ENCODE measurements at regions not wholly inside any gene's neighbourhood (a gene's known extent, or its start where the extent isn't known, plus 50 kb on each side); places are given as distances from the start of the nearest gene placed in this dataset.
"Not testable (repeated sequence)": the region's sequence is repeated elsewhere in the genome, so short reads cannot be mapped to it uniquely, and the experiment has no call there.

DNA sequence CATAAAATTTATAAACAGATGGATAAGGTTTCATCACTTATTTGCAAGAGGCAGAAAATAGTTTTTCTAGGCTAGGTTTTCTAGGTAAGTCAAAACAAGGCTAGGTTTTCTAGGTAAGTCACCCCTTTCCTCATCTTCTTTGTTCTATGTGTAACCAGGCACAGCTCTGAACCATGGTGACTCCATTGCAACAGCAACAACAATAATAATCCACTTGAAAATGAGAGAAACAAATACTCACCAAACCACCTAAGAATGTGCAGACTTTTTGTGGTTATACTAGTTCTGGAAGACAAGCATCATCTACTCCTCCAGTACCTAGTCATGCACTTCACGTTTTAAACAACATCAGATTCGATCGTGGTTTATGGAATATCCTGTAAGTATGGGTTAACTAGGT is 237.4 kb upstream of the ACVR2A start:
- DNase-seq (ENCODE audit: low read depth): no peak

DNA sequence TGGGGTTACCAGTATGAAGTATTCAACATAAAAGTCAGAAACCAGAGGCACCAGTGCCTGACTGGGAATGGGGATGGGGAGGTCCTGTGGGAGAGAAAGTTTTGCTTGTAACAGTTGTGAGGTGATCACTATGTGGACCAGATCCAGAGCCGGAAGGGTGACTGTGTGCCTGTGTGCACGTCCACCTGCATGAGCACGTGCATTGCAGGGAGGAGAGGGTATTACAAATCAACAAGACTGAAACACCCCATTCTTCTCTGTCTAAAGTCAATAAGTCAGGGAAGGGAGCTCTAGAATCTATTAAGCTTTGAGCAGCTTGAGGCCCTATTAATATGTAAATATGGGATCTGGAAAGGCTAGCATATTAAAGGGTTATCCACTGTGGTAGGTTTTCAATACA is 241.0 kb upstream of the ACVR2A start:
- DNase-seq (ENCODE audit: low read depth): no peak

DNA sequence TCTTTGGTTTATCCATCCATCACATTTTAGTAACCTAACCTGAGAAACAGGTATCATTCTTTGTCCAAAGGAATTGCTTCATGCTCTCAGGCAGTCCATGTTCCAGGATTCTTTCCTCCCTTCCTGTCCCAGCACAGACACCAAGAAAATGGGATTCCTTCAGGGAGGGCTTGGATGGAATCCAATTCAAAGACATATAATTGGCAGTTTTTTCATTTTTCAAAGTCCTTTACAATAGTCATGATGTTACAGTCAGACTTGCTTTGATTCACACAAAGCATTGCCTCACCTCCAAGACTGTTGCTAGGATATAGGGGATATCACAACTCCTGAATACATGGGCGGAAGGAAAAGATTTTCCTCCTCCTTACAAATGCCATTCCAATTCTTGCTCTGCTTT is 241.4 kb upstream of the ACVR2A start:
- DNase-seq (ENCODE audit: low read depth): no peak

DNA sequence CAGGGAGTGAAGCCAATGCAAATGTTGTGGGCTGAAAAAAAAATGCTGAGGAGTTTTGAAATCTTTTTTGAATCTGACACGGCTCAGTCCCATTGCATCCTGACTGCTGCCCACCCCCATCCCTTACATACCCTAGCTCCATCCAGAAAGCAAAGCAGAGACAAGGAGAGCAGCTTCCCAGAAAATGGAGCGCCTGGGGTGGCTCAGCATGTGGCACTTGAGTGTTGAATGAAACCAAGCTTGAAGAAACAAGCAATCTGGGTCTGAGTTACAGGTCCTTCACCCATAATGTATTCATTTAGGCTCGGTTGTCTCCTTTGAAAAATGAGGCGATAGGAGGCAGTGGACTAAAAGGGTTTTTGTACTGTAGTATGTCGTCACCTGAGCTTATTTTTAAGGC is 244.2 kb upstream of the ACVR2A start:
- no peak for DNase-seq (ENCODE audit: low read depth)

DNA sequence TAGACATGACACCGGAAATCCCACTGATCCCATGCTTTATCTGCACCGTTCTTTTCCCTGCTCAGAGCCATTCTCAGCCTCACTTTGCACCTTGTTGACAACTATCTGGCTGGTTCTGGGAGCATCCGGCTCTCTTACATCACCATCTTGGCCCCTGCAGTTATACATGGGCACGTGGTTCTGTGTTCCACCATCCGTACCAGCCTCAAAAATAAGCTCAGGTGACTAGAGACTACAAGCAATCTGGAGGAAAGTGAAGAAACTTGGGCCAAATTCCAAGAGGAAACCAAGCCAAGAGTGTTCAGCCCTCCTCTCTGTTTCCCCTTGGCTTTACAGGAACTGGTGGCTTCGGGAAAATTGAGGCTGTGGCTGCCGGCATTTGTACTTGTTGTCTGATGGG is 244.6 kb upstream of the ACVR2A start:
- no peak for DNase-seq (ENCODE audit: low read depth)

DNA sequence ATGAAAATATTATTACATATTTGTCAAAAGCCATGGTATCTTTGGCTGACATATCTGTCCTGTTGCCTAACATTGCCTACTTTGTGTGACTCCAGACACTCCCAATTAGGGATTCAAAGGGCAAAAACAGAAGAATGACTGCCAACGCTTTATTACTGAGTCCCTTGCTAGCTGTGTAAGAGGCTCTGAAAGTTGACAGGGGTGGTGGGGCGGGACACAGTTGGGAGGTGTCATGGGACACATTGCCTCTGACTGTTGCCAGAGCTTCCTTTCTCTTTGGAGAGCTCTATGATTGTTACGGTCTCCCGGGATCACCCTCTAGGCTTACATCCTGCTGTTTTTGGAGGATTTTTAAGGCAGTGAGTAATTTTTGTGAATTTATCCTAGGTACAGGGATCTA is 249.6 kb upstream of the ACVR2A start:
- no peak for DNase-seq (ENCODE audit: low read depth)

DNA sequence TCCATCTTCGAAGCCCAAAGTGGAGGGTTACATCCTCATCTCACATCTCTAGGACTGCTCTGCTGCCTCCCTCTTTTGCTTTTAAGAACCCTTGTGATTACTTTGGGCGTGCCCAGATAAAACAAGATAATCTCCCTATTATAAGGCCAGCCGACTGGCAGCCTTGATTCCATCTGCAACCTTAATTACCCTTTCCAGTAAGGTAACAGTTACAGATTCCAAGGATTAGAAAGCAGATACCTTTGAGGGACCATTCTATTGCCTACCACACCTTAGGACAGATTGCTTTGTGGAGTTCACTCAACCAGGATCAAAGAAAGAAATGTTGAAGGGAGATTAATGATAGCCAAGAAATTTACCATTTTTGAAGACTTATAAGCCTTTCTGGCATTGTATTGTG is 250.8 kb upstream of the ACVR2A start:
- no peak for DNase-seq (ENCODE audit: low read depth)

DNA sequence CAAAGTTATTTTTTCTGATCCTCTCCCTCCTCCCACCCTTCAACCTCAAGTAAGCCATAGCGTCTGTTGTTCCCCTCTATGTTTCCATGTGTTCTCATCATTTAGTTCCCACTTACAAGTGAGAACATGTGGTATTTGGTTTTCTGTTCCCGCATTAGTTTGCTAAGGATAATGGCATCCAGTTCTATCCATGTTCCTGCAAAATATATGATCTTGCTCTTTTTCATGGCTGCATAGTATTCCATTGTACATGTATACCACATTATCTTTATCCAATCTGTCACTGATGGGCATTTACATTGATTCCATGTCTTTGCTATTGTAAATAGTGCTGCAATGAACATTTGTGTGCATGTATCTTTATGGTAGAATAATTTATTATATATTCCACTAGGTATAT is 252.0 kb upstream of the ACVR2A start:
- not testable (repeated sequence) for DNase-seq (ENCODE audit: low read depth)

DNA sequence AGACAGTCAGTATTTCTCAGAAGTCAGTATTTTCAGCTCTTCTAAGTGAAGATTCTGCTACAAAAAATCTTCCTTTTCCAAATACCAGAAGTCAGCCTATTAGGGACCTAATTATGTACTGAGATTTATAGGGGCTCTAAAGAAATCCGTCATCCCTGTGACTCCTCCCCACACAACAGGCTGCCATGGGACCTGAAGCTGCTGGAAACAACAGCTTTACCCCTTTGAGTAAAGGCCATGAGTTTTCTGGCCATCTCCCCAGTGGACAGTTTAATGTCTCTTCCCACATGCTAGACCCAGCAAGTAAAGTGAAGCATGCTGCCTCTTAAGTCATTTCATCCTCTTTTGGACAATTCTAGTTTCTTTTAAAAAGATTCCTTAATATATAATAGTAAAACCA is 255.7 kb upstream of the ACVR2A start:
- DNase-seq (ENCODE audit: low read depth): no peak

DNA sequence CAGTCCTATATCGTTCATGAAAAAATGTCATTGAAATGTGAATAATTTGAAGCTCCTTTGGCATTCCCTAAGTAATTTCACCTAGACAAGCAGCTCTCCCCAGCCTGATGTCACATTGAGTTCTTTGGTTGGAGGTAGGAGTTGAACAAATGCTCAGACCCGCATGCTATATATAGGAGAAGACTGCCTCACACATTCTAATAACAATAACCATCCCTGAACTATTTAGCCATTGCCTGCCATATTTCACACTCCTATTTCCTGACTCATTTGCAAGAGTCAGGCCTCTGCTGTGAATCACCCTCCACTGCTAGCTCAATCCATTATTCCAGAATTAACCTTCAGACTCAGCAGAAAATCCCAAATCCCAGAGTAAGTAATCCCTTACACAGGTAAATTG is 256.6 kb upstream of the ACVR2A start:
- no peak for DNase-seq (ENCODE audit: low read depth)

DNA sequence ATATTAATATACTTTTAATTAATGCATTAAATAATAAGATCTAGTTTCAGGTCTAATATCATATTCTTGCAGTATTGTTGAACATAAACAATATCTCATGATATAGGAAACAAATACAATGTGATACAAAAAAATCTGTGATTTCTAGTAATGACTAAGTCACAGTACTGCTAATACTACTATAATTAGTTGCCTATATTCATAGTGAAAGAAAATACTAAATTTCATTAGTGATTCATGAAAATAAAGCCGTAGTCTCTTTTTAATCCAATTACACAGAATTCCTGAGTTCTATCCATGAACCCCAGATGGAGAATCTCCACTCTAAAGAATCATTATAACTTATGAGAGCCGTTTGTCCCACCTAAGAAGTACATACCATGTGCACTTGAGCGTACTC is 266.3 kb upstream of the ACVR2A start:
- DNase-seq (ENCODE audit: low read depth): no peak

DNA sequence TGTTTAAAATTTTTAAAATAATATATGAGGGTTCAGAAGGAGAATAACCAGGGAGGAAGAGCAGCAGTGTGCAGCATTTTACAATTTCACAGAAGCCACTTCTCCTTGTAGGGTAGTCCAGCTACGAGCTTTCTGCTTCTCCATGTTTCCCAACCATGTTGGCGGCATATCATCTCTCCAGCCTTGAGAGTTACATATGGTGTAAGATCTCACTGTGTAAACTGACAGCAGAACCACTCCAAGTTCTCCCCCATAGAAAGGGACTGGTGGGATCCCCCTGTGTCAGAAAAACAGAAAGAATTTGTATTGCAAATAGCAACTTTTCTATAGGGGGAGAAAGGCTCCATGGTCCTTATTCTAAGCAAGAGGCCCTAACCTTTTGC is 266.8 kb upstream of the ACVR2A start:
- no peak for DNase-seq (ENCODE audit: low read depth)

DNA sequence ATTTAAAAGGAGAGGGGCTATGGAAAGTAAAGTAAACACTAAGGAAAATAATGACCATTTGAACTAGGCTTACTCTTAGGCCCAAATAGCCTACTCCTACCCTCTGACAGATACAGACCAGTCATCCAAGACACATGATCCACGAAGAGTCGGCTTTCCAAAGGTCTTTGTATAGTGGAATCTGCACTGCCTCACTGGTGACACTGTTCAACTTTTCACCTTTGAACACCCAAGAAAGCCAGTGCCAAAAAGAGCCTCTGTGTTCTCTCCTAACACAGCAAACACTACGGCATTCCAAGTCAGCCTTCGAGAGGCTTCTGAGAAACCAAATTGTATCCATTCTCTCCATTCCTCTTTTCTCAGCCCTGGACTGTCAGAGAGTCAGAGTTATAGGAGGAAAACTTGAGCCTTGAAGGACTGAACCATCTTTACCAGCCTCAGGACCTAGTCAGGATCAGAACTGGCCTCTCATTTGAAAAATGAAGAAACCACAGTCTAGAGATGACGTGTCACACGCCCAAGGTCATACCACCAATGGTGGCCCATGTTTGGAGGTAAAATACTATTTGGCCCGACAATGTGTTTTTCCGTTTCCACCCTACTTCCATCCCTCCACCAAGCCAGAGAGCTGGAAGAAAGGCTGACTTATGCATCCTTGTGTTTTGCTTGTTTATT is 267.4 kb upstream of the ACVR2A start:
- DNase-seq (ENCODE audit: low read depth): no peak

DNA sequence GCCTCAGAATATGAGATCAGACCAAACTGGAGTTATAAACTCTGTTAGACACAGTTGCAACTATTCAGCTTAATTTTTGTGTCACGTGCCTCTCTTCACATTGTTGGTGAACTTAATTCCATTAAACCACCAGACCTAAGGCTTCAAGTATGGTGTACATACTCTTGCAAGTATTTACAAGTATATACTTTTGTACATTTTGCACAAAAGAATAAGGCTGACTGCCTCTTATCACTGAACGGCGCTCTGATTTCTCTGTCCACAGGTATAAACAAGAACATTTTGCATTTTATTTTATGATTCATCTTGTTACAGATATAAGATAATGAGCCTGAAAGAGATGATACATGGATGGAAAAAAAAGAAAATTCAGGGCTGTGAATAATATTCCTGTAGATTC is 269.7 kb upstream of the ACVR2A start:
- DNase-seq (ENCODE audit: low read depth): no peak

DNA sequence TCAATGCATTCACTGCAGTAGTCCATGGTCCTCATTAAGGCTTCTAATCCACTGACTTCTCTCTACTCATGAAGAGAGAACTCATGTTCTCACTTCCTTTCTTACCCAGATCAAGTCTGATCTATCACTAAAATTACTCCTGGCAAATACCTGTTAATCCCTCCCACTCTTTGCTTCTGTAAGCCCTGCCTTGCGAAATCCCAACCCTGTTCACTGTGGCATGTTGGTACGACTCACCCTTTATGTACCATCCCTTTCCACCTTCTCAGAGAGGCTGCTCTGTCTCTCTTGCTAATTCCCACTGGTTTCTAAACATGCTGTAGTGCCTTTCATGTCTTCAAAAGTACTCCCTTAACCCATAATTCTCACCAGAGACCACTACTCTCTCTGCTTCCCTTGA is 272.2 kb upstream of the ACVR2A start:
- no peak for DNase-seq (ENCODE audit: low read depth)

DNA sequence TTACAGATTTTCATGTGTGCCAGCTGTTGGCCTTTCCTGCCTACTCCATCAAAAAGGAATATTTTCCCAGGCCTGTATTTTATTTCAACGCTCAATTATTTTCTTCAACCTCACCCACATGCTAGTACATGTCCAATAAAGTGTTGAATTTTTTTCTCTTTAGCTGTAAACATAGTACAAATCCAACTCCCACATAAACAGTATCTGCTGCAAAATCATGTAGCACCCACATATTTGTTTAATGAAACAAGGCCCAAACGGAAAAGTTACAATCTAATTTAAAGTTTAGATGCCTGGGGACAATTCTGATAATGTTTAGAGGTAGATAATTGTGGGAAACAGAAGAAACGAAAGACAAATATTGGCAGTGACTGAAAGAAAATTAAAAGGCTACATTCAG is 275.4 kb upstream of the ACVR2A start:
- no peak for DNase-seq (ENCODE audit: low read depth)

DNA sequence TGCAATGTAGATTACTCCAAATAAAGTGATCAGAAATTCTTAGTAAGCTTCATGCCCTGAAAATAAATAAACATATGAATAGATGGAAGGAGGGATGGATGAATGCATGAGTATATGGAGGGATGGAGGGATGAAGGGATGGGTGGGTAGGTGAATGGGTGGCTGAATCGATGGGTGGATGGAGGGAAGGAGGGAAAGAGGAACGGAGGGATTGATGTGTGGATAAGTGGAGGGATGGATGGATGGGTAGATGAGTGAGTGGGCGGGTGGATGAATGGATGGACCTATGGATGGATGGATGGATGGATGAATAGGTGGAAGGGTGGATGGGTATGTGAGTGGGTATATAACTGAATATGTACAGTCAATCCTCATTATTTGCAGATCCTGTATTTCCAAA is 276.7 kb upstream of the ACVR2A start:
- DNase-seq (ENCODE audit: low read depth): no peak

DNA sequence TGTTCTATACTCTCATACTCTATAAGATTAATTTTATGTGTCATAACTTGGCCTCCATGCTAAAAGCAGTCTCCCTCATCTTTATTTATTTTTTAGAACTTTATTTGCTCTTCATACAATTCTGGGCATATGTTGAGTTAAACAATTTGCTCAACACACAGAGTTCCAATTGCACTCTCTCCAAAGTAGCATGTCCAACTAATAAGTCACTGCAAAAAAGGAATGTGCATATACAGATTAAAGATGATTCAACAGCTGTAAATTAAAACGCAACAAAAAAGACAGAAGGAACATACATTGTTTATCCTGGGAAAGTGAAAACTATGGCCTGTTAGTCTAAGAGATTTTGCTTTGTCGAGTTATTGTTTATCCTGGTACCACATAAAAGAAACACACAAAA is 277.7 kb upstream of the ACVR2A start:
- DNase-seq (ENCODE audit: low read depth): no peak

DNA sequence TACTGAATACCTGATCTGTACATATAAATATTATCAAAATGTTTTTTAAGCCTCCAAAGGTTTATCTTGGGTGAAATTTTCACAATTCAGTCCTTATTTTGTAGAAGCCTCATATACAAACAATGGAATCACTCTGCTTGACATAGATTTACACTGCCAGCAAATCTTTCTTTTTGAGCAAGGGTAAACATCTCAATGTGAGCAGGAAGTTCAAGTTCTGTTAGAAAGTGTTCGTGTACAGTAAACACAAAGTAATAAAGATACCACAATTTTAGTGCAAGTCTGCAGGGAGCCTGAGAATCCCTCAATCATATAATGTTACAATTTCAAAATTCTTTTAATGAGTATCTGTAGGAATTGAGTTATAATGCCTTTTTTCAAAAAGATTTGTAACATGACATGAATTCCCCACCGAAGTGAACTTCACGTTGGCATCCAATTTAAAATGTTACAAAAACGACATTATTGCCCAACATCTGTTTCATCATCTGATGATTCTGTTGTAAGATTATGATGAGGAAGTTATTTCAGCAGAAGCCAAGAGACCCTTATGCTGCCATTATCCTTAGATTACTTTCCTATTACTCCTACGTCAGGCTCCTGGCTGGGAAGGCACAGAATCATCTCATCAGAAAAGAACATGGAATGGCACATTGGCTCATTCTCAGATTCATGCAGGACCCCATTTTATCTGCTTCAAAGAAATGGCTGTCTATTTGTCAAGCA is 283.9 kb upstream of the ACVR2A start:
- DNase-seq (ENCODE audit: low read depth): no peak

DNA sequence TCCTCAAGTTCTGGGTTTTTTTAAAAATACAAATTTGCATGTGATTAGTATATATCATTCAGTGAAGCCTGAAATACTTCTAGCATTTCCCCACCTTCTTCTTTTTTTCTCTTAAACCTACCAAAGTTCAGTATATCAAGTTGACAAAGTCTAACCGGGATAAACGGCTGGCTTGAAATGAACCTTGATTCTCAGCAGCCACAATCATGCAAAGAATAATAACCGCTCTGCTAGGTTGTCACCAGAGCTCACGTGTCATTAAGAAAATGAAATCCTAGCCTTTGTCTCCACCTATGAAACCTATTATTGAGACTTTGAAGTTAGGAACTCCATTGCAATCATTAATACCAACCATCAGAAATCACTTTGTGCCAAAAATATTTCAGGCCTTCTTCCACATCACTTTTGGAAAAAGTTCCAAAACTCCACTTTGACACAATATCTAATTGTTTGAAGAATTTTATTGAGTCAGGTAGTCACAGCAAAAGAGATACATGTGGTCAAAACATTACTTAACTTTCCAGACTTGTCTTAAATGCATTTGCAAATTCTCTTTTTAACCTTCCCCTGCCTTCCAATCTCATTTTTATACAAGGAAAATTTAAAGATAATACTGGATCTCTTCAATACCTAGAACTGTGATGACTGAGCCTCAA is 285.6 kb upstream of the ACVR2A start:
- no peak for DNase-seq (ENCODE audit: low read depth)

DNA sequence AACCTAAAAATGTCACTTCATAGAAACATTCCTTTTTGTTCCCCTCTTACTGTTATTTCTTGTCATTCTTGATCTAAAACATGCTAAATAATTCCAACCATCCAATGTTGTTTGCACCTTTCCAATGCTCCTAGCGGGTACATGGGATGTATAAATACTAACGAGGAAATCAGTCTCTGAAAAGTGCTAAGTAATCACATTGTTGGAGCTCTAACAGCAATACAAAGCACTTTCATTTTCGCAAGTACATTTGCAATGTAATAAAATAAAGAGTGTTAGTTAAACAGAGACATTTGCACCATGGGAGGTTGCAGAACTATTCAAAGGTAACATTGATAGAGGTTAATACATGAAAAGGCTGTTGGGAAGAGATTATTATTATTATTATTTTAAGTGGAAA is 286.2 kb upstream of the ACVR2A start:
- DNase-seq (ENCODE audit: low read depth): no peak

DNA sequence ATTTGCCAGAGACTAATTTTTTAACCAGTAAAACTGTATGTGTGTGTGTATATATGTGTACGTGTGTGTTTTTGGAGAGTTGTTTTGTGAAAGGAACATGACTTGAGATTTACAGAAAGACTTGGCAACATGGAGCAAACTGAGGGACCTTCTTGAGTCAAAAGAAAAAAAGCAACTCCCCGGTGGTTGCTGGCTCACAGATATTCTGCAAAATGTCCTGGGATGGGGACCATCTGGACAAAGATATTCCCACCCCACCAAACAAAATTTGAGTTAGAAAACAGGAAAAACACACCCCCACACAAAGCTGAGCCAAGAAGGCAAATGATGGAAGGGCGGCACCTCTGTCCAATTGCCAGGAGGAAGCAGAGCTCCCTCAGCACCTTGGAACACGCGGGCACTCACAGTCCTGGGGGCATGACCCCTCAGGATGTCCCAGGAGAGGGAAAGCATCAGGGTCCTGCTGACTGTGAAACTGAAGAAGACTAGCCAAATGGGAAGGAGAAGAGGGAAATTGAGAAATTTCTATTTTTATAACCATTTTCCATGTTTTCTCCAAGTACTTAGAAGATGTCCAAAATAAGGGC is 290.2 kb upstream of the ACVR2A start:
- no peak for DNase-seq (ENCODE audit: low read depth)

DNA sequence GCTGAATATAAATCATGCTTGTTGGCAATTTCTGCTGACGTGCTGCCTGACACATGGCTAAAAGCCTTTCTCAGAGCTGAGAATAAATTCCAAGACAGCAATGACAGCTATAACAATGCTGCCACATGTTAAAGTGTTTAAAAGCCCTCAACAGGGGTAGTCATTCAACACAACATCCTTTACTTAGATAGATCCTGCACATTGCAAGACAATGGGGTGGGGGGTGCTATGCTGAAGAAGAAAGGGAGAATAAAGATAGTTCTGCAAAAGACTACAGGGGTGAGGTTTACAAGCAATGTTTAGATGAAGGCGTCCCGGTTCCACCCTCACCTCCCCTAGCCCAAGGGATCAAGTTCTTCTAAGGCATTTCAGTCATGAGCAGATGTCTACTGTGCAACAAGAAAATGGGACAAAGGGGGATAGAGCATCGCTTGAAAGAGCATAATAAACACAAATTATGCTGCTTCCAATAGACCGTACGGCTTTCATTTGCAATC is 291.0 kb upstream of the ACVR2A start:
- DNase-seq (ENCODE audit: low read depth): no peak
